ENCODE measurements at regions not wholly inside any gene's neighbourhood (a gene's known extent, or its start where the extent isn't known, plus 50 kb on each side); places are given as distances from the start of the nearest gene placed in this dataset.

DNA sequence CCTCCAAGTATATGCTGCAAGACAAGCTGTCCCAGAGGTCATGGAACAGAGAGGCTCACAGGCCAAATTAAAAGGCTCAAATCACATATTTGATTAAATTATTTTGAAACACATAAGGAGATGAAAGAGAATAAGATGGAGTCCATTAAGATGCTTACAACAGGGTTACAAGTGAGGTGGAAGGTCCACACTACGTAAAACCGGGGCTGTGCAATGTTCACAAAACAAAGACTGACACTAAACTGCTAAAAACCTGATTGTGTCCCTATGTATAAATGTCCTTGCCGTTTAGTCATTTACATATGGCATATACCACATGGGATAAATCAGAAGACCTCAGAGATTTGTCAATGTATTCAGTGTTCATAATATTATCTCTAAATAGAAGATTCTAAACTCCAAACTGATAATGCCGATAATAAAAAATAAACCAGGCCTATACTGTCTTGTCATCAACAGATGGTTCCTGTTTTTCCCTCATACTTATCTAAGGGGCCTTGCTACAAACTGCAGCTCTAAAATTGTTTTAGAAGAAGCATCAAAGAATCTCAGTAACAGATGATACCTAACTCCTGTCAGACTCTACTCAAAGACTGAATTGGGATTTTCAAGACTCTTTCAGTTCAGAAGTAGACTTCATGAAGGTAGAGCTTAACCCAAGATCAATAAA is 51.8 kb upstream of the RIPOR2 start:
- DNase-seq, result no peak

DNA sequence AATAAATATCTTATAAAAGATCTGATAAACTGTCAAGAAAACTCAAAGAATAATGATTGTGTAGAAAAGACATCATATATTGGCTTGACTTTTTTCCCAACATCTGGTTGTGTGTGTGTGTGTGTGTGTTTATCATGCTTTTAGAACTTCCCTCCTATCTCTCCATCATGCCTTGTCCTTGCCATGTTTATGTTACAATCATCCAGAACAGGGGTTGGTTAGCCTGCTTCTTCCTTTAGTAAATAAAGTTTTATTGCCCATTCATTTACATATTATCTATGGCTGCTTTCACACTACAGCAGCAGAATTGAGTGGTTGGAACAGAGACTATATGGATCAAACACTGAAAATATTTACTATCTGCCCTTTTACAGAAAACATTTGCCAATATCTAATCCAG is 52.8 kb upstream of the RIPOR2 start:
- no peak for DNase-seq

DNA sequence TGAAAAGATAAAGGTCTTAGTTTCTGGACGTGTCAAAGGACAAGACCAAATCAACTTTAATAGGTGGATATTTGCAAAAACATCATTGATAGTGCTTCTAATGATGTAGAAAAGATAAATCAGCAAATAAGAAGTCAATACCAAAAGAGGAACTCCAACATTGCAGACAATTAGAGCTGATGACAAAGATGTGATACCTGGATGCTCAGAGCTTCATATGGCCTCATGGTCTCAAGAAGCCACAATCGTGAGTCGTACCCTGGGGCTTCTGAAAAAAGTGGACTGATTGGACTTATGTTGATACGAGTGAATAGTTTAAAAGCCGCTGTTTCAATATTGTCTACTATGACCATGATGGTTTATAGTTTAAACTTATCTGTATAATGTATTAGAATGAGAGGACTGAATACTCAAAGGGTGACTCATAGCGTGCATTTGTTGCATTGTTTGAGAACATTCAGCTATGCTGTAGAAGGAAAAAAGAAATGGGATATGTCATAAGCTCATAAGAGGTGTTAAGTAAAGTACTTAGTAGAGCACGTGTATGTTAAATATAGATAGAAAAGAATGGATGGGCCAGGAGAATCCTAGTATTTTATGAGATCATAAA is 54.6 kb upstream of the RIPOR2 start:
- no peak for DNase-seq

DNA sequence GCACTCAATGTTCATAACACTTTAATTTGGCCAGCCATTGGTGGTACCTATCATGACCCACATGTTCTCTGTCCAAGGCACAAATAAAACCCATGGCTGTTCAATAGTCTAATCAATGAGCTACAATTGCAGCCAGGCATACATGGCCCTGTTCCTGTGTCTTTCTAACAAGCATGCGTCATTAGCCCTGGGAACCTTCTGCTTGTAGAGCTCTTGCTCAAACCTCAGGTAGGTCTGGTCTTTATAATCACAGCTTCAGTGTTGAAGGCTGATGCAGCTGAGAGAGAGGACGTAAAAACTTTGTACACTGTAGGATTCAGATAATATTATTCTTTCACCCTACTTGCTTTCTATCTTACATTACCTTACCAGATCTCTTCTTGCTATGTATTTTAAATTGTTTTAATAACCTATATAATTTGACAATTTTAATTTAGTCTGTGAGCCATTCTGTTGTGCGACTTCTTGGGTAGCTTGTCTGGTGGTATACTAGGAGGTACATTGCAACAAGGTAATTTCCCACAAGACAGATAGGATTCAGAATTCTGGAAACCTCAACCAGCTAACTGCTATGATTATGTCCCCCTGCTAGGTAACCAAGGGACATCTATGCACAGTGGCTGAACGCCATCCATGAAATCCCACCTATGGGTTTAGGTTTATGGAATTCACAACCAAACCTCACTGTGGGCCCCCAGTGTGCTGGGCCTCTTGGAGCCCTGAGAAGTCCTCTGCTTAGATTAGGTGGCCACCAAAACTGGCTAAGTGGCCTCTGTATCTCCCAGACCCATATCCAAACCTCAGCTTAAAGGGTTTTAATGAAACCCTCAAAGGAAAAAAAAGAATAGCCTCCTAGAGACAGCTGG is 55.4 kb upstream of the RIPOR2 start:
- DNase-seq, result no peak

DNA sequence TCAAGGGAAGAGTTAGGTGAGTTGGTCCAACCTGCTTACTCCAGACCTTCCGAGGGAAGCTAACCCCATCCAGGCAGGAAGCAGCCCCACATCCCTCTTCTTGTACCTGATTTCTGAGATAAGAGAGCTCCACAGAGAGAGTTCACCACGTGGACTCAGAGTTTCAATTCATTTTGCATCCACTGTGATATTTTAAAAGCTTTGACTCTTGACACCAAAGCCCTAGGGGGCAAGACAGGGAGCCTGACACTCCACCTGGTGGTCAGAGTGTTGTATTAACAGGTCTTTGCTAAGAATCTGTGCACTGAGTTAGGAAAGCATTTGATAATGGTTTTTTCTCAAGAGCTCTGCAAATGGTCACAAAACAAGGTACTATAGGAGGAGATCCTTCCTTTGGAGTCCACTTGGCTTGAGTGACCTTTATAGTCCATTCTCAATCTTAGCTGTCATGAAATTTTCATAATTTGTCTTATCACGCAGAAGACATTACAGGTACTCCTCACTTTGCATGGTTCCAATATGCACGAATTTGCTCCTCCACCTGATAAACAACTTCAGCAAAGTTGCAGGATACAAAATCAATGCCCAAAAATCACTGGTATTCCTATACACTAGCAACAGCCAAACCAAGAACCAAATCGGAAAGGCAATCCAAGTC is 56.2 kb upstream of the RIPOR2 start:
- peak in 1 of 14 donors; percentile 7 for DNase-seq

DNA sequence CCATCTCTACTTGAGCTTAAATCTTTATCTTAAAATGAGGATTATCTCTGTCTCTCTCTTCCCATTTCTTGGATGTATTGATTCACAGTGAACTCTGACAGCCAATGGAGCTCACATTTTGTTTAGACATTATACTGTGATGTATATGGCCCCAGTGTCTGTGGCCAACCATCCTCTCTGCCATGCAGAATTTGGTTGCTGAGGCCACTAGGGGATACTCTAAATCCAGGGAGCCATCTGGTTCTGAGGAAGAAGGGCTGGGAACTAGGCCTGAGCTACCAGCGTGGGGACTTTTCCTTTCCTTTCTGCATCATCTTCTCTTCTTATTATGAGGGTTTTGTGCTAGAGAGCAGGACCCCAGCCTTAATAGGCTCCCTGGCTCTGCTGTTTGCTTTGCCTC is 59.1 kb upstream of the RIPOR2 start:
- no peak for DNase-seq

DNA sequence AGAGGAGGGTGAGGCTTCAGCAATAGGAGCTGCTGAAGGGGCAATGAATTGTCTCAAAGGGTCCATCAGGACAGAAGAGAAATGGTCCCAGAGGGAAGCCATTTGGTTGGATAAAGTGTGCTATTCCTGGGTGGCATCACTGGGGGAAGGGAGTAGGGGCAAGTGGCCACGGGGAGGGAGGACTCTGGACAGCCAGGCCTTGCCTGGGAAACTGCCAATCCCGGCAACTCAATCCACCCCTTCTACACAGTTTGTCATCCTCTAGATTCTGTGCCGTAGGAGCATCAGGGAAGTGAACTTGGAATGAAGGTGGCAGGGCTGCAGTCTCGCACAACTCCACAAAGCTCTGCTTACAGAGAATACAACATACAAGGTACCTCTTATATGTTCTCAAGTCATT is 59.5 kb upstream of the RIPOR2 start:
- no peak for DNase-seq

DNA sequence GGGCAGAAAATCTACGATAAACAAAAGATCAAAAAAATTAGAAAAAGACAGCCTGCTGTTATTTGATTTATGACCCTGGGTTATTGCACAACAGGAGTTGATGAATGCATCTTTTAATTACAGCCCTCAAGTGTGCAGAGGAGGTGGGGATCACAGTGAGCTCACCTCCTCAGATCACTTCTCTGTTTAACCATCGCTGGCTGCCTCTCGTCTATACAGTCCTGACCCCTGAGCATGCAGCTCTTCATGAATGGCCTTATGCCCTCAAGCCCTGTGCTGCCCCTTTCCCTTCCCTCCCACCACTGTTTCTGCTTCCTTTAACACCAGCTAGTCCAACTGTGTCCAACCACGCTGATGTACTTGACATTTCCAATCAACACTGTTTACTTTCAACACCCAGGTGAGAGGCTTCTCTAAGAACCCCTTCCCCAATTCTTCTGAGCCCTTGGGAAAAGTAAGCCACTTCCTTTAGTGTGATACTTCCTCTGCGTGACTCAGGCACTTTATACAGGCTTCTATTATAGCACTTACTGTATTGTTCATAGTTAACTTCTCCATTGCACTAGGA is 60.6 kb upstream of the RIPOR2 start:
- no peak for DNase-seq

DNA sequence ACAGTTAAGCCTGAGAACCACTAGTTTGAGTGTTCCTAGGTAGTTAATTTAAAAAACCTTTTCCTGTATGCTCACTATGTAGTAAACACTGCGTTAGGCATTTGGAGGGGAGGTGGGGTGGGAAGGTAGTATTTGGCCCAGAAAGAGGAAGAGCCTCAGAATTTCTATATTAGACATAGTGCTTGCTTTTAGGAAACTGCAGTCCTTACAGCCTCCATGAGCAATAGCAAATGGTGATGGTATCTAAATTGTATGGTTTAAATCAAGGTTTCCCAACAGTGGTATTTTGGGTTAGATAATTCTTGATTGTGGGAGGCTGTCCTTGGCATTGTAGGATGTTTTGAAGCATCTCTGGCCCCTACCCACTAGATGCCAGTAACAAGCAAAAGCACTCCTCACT is 61.5 kb upstream of the RIPOR2 start:
- DNase-seq, result no peak

DNA sequence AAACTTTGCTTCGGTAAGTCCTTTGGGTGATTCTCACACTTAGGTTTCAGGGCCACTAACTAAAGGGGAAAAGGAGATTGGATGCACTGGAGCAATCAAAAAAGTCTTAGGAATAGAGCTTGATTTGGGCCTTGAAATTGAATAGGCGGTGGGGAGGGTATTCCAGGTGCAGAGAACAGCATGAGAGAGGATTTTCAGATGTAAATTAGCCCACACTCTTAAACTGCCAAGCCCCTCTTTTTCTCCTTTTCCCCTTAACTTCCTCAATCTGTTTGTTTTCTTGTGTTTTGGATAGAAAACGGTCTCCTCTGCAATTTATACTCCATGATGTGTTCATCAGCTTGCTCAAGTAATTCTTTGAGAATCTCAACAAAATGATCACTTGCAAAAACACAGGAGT is 62.1 kb upstream of the RIPOR2 start:
- DNase-seq, result no peak

DNA sequence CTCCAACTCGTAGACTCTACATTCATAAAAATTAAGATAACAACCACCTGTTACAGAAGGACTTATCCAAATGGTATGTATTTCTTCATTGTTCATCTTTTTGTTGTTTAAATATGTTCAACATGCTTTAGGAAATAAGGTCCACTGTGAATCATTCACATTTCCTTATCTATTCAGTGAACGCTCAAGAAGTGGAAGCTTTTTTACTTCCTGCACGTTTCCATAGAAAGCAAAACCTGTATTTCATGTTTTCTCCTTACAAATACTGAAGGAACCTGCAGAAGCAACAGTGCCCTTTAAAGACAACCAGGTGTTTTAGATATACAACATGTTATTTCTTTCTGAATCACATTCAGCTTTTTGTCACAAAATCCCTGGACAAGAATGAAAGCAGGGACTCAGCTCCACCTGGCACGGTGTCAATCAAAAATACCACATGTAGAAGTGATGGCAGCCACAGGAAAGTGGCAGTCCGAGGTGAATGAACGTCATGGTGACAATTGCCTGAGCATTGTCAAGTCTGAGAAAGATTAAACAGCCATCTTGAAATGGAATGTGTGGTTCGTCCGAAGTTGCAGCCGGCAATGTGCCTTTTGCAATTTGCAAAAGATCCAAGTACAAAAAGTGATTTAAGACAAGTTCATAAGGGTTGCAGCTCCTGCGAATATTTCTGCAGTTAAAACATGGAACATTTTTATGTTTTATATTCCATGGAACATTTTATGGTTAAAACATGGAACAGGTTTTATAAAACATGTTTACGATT is 66.7 kb upstream of the RIPOR2 start:
- no peak for DNase-seq

DNA sequence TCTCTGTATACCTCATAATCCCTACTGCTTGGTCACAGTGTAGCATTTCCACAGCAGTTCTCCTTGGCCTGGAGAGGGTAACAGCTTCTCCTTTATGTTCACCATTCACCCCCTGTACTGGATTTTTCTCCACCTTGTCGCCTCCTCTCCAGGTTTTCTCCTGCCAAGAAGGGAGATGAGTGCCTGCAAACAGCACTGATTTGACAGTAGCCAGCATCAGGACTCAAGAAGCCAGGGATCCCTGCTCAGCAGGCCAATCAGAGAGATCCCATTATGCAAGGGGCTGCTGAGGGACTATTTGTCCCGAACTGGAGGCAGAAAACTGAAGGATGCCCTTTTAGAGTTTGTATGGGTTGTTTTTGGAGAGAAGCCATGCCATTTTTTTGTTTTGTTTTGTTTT is 68.6 kb upstream of the RIPOR2 start:
- no peak for DNase-seq

DNA sequence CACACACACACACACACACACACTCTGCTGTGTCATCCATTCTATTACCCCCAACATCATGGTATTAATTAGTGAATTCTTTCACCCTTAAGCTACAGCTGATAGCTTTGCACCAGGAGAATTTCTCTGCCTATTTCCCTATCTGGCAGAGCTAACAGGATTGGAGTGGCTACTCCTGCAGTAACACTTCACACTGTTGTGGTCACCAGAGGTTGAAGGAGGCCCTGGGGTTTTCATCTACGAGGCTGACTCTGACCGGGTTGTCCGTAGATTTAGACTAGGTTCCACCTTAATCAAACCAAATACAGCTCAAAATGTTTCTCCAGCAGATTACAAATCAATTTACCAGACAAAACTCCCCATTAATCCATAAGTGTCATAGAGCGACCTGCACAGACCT is 69.2 kb upstream of the RIPOR2 start:
- DNase-seq, result no peak

DNA sequence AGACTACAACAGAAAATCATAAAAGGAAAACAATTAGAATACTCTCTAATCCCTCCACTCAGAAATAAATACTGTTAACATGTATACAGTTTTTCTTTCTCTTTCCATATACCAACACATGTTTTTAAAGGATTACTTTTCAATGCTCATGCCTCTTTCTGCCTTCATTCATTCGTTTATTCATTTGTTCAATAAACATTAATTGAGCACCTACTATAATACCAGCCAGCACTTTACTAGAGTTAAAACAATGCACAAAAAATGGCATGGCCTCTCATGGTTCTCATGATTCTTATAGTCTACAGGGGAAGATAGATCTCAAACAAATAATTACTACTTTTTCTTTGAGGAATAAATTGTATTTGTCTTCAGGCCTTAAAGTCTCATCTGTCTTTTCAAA is 70.3 kb upstream of the RIPOR2 start:
- DNase-seq, result no peak

DNA sequence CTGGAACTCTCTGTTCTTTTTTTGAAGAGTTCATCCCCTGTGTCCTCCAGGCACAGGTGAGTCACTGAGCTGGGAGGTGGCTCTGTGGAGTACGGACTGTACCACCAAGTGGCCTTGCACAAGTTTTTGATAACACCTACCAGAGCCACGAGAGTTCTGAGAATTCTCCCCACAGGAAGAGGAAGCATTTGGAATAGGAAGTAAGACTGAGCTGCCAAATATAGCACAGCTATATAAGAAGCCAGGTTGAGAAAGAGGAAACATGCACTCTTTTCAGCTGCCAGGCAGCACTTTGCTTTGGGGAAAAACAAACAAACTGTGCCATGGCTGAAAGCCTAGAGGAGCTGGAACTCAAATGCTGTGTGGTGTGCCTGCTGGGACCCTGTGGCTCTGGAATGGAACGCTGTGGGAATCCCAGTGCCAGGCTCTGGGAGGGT is 70.8 kb upstream of the RIPOR2 start:
- peak in 8 of 14 donors; percentile 4 to 49 (median 26) for DNase-seq

DNA sequence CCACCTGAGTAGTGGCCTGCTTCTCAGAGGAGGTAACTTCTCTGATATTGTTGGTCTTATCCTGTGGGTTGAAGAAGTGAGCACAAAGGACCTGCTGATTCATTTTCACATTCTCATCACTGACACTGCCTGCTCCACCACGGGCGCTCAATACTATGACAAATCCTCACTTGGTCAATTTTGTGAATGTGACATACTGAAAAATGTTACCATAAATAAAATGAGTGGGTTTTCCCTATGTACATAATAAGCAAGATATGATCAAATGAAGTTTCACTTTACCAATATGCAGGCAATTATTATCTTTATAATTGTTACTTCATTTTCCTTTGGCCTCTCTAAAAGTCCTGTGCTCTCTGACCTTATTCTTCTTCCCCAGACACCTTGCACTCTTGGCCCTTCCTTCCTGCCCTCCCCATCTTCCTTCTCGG is 71.5 kb upstream of the RIPOR2 start:
- DNase-seq, result no peak

DNA sequence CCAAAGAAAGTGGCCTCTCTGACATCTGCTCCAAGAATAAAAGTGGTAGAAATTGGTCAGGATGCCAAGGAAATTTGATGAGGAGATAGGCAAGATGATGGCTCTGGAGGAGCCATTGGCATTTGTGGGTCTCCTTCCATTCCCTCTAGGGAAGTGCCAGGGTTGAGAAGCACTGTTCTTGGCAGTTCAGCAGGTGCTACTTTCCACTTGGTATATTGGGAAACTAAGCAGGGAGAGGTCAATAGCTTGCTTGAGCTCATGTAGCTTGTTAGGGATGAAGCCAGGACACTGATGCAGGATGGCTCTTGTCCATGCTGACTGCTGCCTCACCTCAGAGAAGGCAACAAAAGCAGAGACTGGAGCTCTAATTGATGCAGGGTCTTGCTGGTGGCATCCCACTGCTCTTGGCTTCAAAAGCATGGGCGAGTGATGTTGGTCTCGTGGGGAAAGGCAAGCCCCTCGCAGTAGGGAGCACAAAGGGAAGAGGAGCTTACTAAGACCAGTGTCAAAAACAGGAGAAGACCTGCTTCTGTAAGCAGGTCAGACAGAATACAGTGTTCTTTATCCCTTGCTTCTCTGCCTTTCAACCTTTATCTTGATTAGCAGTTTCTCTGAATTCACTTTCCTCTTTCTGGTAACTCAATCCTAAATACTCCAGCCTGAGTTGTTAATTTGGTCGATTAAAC is 73.1 kb upstream of the RIPOR2 start:
- DNase-seq, result no peak

DNA sequence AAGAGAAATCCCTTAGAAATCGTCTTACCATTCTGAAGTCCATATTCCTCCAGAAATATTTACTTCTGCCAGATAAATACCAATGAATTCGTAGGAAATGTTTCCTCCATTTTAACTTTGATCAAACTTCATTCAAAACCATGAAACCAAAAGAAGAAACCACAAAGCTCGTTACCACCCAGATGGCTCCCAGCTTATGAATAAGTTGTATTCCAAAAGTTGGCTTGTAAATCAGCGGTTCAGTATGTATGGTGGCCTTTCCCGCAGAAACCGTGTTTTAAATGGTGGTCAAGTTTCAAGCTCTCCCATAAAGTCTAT is 73.6 kb upstream of the RIPOR2 start:
- no peak for DNase-seq

DNA sequence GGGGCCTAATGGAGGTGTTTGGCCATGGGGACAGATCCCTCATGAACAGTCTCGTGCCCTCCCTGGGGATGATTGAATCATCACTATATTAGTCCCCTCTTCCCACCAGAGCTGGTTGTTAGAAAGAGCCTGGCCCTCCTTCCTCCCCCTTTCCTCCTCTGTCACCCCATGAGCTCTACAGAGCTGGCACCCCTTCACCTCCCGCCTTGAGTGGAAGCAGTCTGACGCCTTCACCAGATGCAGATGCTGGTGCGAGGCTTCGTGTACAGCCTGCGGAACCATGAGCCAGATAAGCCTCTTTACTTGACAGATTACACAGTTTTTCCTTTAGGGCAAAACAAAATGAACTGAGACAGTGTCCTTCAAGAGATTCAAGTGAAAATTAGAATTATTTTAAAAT is 74.4 kb upstream of the RIPOR2 start:
- DNase-seq, result no peak

DNA sequence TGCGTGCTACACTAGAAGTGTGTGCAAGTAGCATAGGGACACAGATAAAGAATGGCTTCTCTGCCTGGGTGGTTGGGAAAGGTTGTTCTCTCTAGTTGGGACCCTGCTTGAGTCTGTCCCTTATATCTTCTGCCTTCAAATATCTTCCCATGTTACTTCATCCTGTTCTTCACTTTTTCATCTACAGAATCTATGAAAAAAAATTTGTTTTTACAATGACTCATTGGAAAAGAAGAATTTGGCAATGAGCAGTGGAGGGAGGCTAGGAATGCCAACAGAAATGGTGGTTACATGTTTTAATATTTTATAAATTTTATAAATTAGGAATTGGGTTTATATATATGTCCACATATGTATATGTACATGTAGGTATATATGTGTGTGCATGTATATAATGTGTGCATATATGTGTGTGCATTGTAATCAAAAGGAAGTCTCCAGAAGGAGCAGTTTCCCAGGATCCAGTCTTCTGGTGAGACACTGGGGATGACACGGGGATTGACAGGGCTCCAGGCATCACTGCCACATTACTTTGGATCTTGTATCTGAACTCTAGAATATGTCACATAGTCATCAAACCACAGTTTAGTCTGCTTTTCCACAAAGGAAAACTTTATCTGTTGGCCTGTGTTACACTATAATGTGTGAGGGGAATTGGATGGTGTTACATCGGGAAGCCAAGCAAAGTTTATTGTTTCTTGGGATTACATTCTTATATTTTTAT is 75.3 kb upstream of the RIPOR2 start:
- no peak for DNase-seq

DNA sequence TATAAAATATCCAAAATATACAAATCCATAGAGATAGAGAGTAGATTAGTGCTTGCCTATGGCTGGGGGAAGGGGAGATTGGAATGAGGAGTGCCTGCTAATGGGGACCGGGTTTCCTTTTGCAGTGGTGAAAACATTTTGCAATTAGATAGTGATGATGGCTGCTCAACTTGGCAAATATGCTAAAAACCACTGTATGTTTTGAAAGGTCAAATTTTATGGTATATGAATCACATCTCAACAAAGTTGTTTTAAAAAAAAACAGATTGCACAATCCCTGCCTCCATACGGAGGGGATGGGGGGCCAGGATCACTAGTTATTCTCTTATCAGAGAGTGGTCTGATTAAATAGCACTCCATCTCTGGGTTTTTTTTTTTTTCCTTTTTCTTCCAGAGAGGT is 76.9 kb upstream of the RIPOR2 start:
- DNase-seq, result no peak

All from C1 segment of cervical spinal cord (tissue), 14 donors.